ENCODE measurements at regions not wholly inside any gene's neighbourhood (a gene's known extent, or its start where the extent isn't known, plus 50 kb on each side); places are given as distances from the start of the nearest gene placed in this dataset.

- H3T11ph ChIP-seq (ENCODE audit: low read length) = no peak overlapping the region
- H2AFZ ChIP-seq (ENCODE audit: low read length) = no peak overlapping the region
- no peaks in the 10 kb centered on the region for H3K4me1 ChIP-seq (ENCODE audit: insufficient read depth, low read length)
- H2BK15ac ChIP-seq (ENCODE audit: low read depth, low read length) = no peak overlapping the region
- no peaks in the 10 kb centered on the region; a peak in 2 of 5 replicates for H3K9me3 Mint-ChIP-seq
- H2BK5ac ChIP-seq (ENCODE audit: insufficient read length, low read length) = no peak overlapping the region
- no peaks in the 10 kb centered on the region for H3K27me3 Mint-ChIP-seq (ENCODE audit: low read depth)
- H3K23ac ChIP-seq (ENCODE audit: insufficient read length, low read depth, low read length) = no peak overlapping the region
- H3K4ac ChIP-seq (ENCODE audit: low read depth, low read length) = no peak overlapping the region
- no peak overlapping the region for H4K91ac ChIP-seq (ENCODE audit: insufficient read length, low read depth, low read length)
- H4K20me1 ChIP-seq (ENCODE audit: control insufficient read depth, insufficient read depth, insufficient read length) = no peaks in the 10 kb centered on the region
- no peak overlapping the region for H2BK20ac ChIP-seq (ENCODE audit: low read depth, low read length, poor library complexity, severe bottlenecking)
- H2BK12ac ChIP-seq (ENCODE audit: insufficient read length, low read depth, low read length) = no peak overlapping the region
- H3K79me2 ChIP-seq (ENCODE audit: insufficient read depth, low read length) = no peaks in the 10 kb centered on the region
- no peaks in the 10 kb centered on the region for H3K27me3 ChIP-seq (ENCODE audit: insufficient read depth, low read length)
- no peak overlapping the region for H4K8ac ChIP-seq (replicated peaks; ENCODE audit: insufficient read length, low read depth, low read length)
- no peak for DNase-seq
- H3K79me1 ChIP-seq (ENCODE audit: insufficient read depth, low read depth, low read length, poor library complexity, severe bottlenecking) = no peaks in the 10 kb centered on the region
- no peak overlapping the region for H2BK120ac ChIP-seq (ENCODE audit: low read depth, low read length, poor library complexity, severe bottlenecking)
- no peaks in the 10 kb centered on the region for H3K36me3 Mint-ChIP-seq (ENCODE audit: insufficient read depth in 1 of 3, low read depth in 3 of 3)
- no peak overlapping the region for H3K56ac ChIP-seq (ENCODE audit: insufficient read length, low read depth, low read length)
- H4K5ac ChIP-seq (ENCODE audit: insufficient read length, low read depth, low read length) = no peak overlapping the region
- H3K9me3 ChIP-seq (ENCODE audit: control insufficient read depth, low read depth, low read length) = no peaks in the 10 kb centered on the region
- H3K23me2 ChIP-seq (ENCODE audit: insufficient read length, low read depth, low read length, poor library complexity, severe bottlenecking) = no peaks in the 10 kb centered on the region
- no peak overlapping the region for H3K14ac ChIP-seq (ENCODE audit: insufficient read depth, low read length)
- TF ChIP-seq CTCF (conservative IDR thresholded peaks at IDR 0.05) = no peak
- H3K4me1 Mint-ChIP-seq = peaks cover 9 to 14% of the 10 kb centered on the region in 2 experiments
- H3K9ac ChIP-seq (ENCODE audit: extremely low read depth, insufficient read length, low read length) = no peak overlapping the region
- H3K27ac Mint-ChIP-seq = no peak overlapping the region
- no peak overlapping the region for H3K18ac ChIP-seq (ENCODE audit: insufficient read length, low read depth, low read length)
- no peak overlapping the region for H2AK5ac ChIP-seq (ENCODE audit: insufficient read length, low read length)
- no peak overlapping the region for H3K27ac ChIP-seq (ENCODE audit: insufficient read length, low read depth, low read length)
- no peak overlapping the region for H3K4me3 Mint-ChIP-seq
- no peak overlapping the region for H3K4me2 ChIP-seq (ENCODE audit: insufficient read depth, insufficient read length, low read length)
Observed at GRCh38 chr14:53541411-53541810, 388.3 kb upstream of the DDHD1 start.
